GM12865 (cell line): ENCODE measurements at regions not wholly inside any gene's neighbourhood (a gene's known extent, or its start where the extent isn't known, plus 50 kb on each side); places are given as distances from the start of the nearest gene placed in this dataset.

Source experiments
- DNase-seq: peaks from one replicate; pipeline ENCODE4 v3.0.0; 2010; ENCODE audit warnings: low read depth
- H3K4me3 ChIP-seq: 2 replicates; pipeline ENCODE4 v1.5.1; 2011; ENCODE audit warnings: mild to moderate bottlenecking, low read depth, low read length, control low read depth
- TF ChIP-seq, protein P1 (sequence below): IDR thresholded peaks from 2 replicates; pipeline ENCODE4 v1.5.1; 2011; ENCODE audit warnings: low read length, control low read depth, low read depth, inconsistent platforms; ENCODE audit not compliant: insufficient read depth; ENCODE audit errors: missing control alignments

GRCh38 chr6:95309545-95309944 lies 267.8 kb upstream of the MANEA start:
- DNase-seq: no peak
- no peak overlapping the region for H3K4me3 ChIP-seq
- TF ChIP-seq, protein P1, sequence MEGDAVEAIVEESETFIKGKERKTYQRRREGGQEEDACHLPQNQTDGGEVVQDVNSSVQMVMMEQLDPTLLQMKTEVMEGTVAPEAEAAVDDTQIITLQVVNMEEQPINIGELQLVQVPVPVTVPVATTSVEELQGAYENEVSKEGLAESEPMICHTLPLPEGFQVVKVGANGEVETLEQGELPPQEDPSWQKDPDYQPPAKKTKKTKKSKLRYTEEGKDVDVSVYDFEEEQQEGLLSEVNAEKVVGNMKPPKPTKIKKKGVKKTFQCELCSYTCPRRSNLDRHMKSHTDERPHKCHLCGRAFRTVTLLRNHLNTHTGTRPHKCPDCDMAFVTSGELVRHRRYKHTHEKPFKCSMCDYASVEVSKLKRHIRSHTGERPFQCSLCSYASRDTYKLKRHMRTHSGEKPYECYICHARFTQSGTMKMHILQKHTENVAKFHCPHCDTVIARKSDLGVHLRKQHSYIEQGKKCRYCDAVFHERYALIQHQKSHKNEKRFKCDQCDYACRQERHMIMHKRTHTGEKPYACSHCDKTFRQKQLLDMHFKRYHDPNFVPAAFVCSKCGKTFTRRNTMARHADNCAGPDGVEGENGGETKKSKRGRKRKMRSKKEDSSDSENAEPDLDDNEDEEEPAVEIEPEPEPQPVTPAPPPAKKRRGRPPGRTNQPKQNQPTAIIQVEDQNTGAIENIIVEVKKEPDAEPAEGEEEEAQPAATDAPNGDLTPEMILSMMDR: no peak

- DNase-seq: no peak
- no peak overlapping the region for H3K4me3 ChIP-seq
- TF ChIP-seq, protein P1: no peak
These were observed 259.2 kb upstream of the MANEA start for GRCh38 chr6:95318137-95318536.

- TF ChIP-seq, protein P1: no peak
- H3K4me3 ChIP-seq: no peak overlapping the region
- DNase-seq: no peak
These were observed 256.2 kb upstream of the MANEA start for GRCh38 chr6:95321126-95321525.

GRCh38 chr6:95325916-95326315 lies 251.4 kb upstream of the MANEA start:
- TF ChIP-seq, protein P1: no peak
- H3K4me3 ChIP-seq: no peak overlapping the region
- no peak for DNase-seq

- TF ChIP-seq, protein P1: no peak
- no peak overlapping the region for H3K4me3 ChIP-seq
- DNase-seq: no peak
These were observed 249.1 kb upstream of the MANEA start for GRCh38 chr6:95328231-95328630.

- DNase-seq: no peak
- TF ChIP-seq, protein P1: no peak
- no peak overlapping the region for H3K4me3 ChIP-seq
These were observed 225.1 kb upstream of the MANEA start for GRCh38 chr6:95352064-95352795.

- no peak for DNase-seq
- no peak overlapping the region for H3K4me3 ChIP-seq
- TF ChIP-seq, protein P1: no peak
These were observed 222.8 kb upstream of the MANEA start for GRCh38 chr6:95354551-95354950.
